GM23338 (cell line): ENCODE measurements at regions not wholly inside any gene's neighbourhood (a gene's known extent, or its start where the extent isn't known, plus 50 kb on each side); places are given as distances from the start of the nearest gene placed in this dataset.

Source experiments
- ATAC-seq: fragments of 200-7000 bp; cut with Tn5 transposase; 3 replicates; pipeline ENCODE4 v1.9.1; 2020
- DNase-seq: peaks from one replicate; pipeline ENCODE4 v3.0.0-alpha.2; 2015; ENCODE audit warnings: low spot score
- H2AFZ ChIP-seq: fragments of 200-600 bp; sonication (generic); 2 replicates; pipeline ENCODE4 v1.8.0; 2016; ENCODE audit warnings: antibody characterized with exemption, mild to moderate bottlenecking, moderate library complexity
- H3F3A ChIP-seq: fragments of 200-600 bp; sonication (generic); replicated peaks from 2 replicates; pipeline ENCODE4 v1.8.0; 2017; ENCODE audit warnings: antibody characterized with exemption, mixed run types, low read depth
- H3K27ac ChIP-seq: fragments of 200-600 bp; sonication (generic); 2 replicates; pipeline ENCODE4 v1.6.1; 2016; ENCODE audit warnings: low read depth
- H3K27me3 ChIP-seq: fragments of 200-600 bp; sonication (generic); 2 replicates; pipeline ENCODE4 v1.8.0; 2016; ENCODE audit warnings: mild to moderate bottlenecking, mixed run types, moderate library complexity; ENCODE audit not compliant: insufficient read depth
- H3K36me3 ChIP-seq: fragments of 200-600 bp; sonication (generic); 2 replicates; pipeline ENCODE4 v1.8.0; 2016; ENCODE audit warnings: mild to moderate bottlenecking; ENCODE audit not compliant: insufficient read depth
- H3K4me1 ChIP-seq: fragments of 200-600 bp; sonication (generic); 2 replicates; pipeline ENCODE4 v1.8.0; 2016; ENCODE audit warnings: mild to moderate bottlenecking, moderate library complexity; ENCODE audit not compliant: insufficient read depth
- H3K4me2 ChIP-seq: fragments of 200-600 bp; sonication (generic); 2 replicates; pipeline ENCODE4 v1.7.1; 2017; ENCODE audit warnings: mixed run types
- H3K4me3 ChIP-seq: fragments of 200-600 bp; sonication (generic); 2 replicates; pipeline ENCODE4 v1.6.1; 2016; ENCODE audit warnings: mixed run types
- H3K79me2 ChIP-seq: fragments of 200-600 bp; sonication (generic); replicated peaks from 2 replicates; pipeline ENCODE4 v1.8.0; 2017; ENCODE audit warnings: mild to moderate bottlenecking; ENCODE audit not compliant: insufficient read depth
- H3K9me2 ChIP-seq: fragments of 200-600 bp; sonication (generic); 2 replicates; pipeline ENCODE4 v1.8.0; 2017; ENCODE audit not compliant: insufficient read depth
- H4K20me1 ChIP-seq: fragments of 200-600 bp; sonication (generic); replicated peaks from 2 replicates; pipeline ENCODE4 v1.8.0; 2017; ENCODE audit warnings: mild to moderate bottlenecking; ENCODE audit not compliant: insufficient read depth
- H3K27ac Mint-ChIP-seq: 2 replicates; pipeline ENCODE4 v1.8.0; 2020; ENCODE audit warnings: inconsistent platforms, mild to moderate bottlenecking, moderate library complexity, mixed read lengths
- H3K27me3 Mint-ChIP-seq: 3 replicates; pipeline ENCODE4 v1.8.0; 2022; ENCODE audit warnings: low read depth, mild to moderate bottlenecking, moderate library complexity, mixed read lengths, inconsistent platforms; ENCODE audit not compliant: insufficient read depth, poor library complexity
- H3K36me3 Mint-ChIP-seq: 3 replicates; pipeline ENCODE4 v1.8.0; 2021; ENCODE audit warnings: low read depth, mild to moderate bottlenecking, inconsistent platforms, moderate library complexity, mixed read lengths
- H3K4me1 Mint-ChIP-seq: 3 replicates; pipeline ENCODE4 v1.8.0; 2020; ENCODE audit warnings: mild to moderate bottlenecking, inconsistent platforms, mixed read lengths
- H3K4me3 Mint-ChIP-seq: 3 replicates; pipeline ENCODE4 v1.8.0; 2021; ENCODE audit warnings: moderate library complexity, mild to moderate bottlenecking, inconsistent platforms, mixed read lengths
- H3K9me3 Mint-ChIP-seq: 3 replicates; pipeline ENCODE4 v1.8.0; 2020; ENCODE audit warnings: moderate library complexity, mild to moderate bottlenecking, inconsistent platforms, mixed read lengths
- CTCF ChIP-seq, 2 experiments: fragments of 200-600 bp in 1 of 2; sonication (generic) in 1 of 2; conservative IDR thresholded peaks; 2 replicates each; pipeline versions ENCODE4 v1.5.1 to v1.6.1; 2016 to 2017; ENCODE audit warnings: antibody characterized with exemption in 2 of 2, low read depth in 2 of 2, mild to moderate bottlenecking in 2 of 2, moderate library complexity in 1 of 2
- ETS1 ChIP-seq: IDR thresholded peaks from 2 replicates; pipeline ENCODE4 v1.6.1; 2016; ENCODE audit warnings: antibody characterized with exemption
- EZH2 ChIP-seq: fragments of 200-600 bp; sonication (generic); IDR thresholded peaks from one replicate; pipeline ENCODE4 v1.8.0; 2017; ENCODE audit warnings: antibody characterized with exemption, mild to moderate bottlenecking, low read depth; ENCODE audit not compliant: unreplicated experiment
- EZH2phosphoT487 ChIP-seq: fragments of 200-600 bp; sonication (generic); IDR thresholded peaks from one replicate; pipeline ENCODE4 v1.8.1; 2018; ENCODE audit warnings: antibody characterized with exemption; ENCODE audit not compliant: unreplicated experiment
- JUNB ChIP-seq: IDR thresholded peaks from one replicate; pipeline ENCODE4 v1.6.1; 2016; ENCODE audit warnings: antibody characterized with exemption; ENCODE audit not compliant: unreplicated experiment
- REST ChIP-seq: IDR thresholded peaks from one replicate; pipeline ENCODE4 v1.6.1; 2018; ENCODE audit warnings: antibody characterized with exemption; ENCODE audit not compliant: unreplicated experiment
- STAT1 ChIP-seq: IDR thresholded peaks from one replicate; pipeline ENCODE4 v1.6.1; 2016; ENCODE audit warnings: antibody characterized with exemption; ENCODE audit not compliant: unreplicated experiment
- ZNF114 ChIP-seq: fragments of 250-450 bp; sonication (Bioruptor Pico); IDR thresholded peaks from 2 replicates; pipeline ENCODE4 v1.5.0; 2020; ENCODE audit warnings: mild to moderate bottlenecking, moderate library complexity
- ZNF331 ChIP-seq: fragments of 250-450 bp; sonication (Bioruptor Pico); IDR thresholded peaks from 2 replicates; pipeline ENCODE4 v1.5.0; 2020; ENCODE audit warnings: low read depth, mild to moderate bottlenecking, moderate library complexity
- ZNF462 ChIP-seq: fragments of 250-450 bp; sonication (Bioruptor Pico); IDR thresholded peaks from 2 replicates; pipeline ENCODE4 v1.5.0; 2020; ENCODE audit warnings: mild to moderate bottlenecking, moderate library complexity

- Histone ChIP-seq H4K20me1 (peaks cover 6% of the 10 kb centered on the region), H3F3A (no peaks in the 10 kb centered on the region), H3K9me2 (no peaks in the 10 kb centered on the region), H3K36me3 (no peaks in the 10 kb centered on the region), H2AFZ (no peak overlapping the region), H3K27me3 (no peaks in the 10 kb centered on the region), H3K79me2 (peaks cover 33% of the 10 kb centered on the region), H3K4me3 (no peak overlapping the region), H3K4me2 (no peak overlapping the region), H3K4me1 (peaks cover 24% of the 10 kb centered on the region), H3K27ac (peak overlapping the region; percentile 55; the same call in 1 of the 2 replicates)
- DNase-seq (no peak), ATAC-seq (no peak)
- H3K36me3 Mint-ChIP-seq = no peaks in the 10 kb centered on the region
- no peaks in the 10 kb centered on the region for H3K27me3 Mint-ChIP-seq
- H3K4me1 Mint-ChIP-seq = peaks cover 52% of the 10 kb centered on the region
- H3K27ac Mint-ChIP-seq = no peak overlapping the region
- no peaks in the 10 kb centered on the region for H3K9me3 Mint-ChIP-seq
- no peak overlapping the region for H3K4me3 Mint-ChIP-seq
- TF ChIP-seq EZH2phosphoT487 (no peak), JUNB (no peak), REST (no peak), ZNF462 (CRISPR knock-in tag) (no peak), CTCF (conservative IDR thresholded peaks at IDR 0.05; ENCODE audit: low read depth in 2 of 2) (no peak), ETS1 (no peak), STAT1 (no peak), ZNF331 (CRISPR knock-in tag) (no peak), ZNF114 (CRISPR knock-in tag) (no peak), EZH2 (no peak)
Measured at GRCh38 chr15:62415498-62415897, 250.4 kb upstream of the C2CD4B start.
